Stimulated activated CD8-positive, alpha-beta memory T cell treated with anti-CD3 and anti-CD28 coated beads, Interleukin-15, amount 100 ng/mL, for 48 hours (primary cell): ENCODE measurements at regions not wholly inside any gene's neighbourhood (a gene's known extent, or its start where the extent isn't known, plus 50 kb on each side); places are given as distances from the start of the nearest gene placed in this dataset.

Experiments used
- DNase-seq, 2 donors: peaks; one replicate each; pipeline ENCODE4 v3.0.0-alpha.2; 2020; ENCODE audit warnings: low read depth in 2 of 2

- DNase-seq: no peak
Observed at GRCh38 chr1:38463074-38463473, 396.5 kb downstream of the RRAGC start.

GRCh38 chr1:38456531-38456876, 403.1 kb downstream of the RRAGC start:
- DNase-seq: no peak

DNA sequence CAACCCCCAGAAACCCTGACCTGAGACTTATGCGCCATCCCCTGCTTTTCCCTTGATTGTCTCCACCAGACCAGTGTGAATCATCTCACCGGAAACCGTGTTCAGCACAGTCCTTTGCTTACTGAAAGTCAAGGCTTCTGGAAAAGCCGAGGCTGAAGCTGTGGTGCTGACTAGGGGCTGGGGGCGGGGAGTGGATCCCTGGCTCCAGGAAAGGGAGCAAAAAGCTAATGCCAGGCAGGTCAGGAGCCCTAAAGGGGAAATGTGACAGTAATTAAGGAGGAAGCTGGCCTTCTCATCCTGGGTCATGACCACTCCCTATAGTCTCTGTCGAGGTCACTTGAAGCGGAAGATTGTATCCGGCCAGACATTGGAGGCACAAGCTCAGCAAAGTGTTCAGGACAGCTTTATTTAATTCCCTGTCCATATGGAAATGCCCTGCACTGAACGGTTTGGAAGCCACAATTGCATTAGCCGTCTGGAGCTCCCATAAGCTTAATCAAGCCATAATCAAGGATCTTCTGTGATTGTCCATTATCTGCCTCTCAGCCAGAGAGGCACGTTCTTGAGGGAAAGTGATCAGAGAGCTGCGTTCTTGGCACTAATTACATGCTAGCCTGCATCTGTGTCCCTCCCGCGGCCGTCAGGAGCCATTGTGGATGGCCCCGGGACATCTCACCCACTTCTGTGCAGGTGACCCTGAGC, 403.6 kb downstream of the RRAGC start:
- no peak for DNase-seq

DNA sequence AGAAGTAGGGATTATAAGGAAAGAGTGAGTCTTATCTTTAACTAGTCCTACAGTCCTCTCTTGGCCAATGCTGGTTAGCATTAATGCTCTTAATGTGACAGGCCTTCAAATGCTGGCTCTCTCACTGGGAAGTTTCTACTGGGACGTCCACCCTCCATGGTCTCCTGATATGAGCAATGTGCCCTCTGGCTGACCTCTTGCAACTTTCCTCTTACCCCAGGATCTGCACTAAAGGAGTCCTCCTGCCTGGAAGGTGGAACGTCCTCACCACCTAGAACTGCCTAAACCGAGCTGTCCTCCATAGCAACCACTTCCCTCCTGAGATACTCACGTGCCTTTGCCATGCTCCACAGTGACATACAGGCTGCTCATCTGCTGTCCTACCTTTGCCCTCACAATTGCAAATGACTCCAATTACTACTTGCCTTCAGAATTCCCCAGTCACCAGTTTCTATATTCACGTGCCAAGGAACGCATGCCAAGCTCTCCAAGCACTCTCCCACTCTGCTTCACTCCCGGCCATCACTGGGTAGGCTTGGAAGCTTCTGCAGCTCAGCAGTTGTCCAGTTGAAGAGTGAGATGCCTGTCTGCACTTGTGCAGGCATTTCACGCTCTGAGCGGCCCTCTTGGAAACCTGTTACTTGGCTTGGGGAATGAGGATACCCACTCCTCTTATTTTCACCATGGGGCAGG, 404.7 kb downstream of the RRAGC start:
- DNase-seq: no peak

DNA sequence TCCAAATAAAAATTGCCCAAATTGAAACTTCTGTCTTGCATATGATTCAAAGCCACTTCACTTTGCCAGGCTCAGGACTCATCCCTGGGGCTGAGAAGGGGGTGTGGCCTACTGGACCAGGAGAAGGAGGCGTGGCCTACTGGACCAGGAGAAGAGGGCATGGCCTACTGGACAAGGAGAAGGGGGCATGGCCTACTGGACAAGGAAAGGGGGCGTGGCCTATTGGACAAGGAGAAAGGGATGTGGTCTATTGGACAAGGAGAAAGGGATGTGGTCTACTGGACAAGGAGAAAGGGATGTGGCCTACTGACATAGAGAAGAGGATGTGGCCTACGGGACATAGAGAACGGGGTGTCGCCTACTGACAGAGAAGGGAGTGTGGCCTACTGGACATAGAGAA, 405.3 kb downstream of the RRAGC start:
- no peak for DNase-seq

- DNase-seq: no peak
Observed at GRCh38 chr1:38452246-38452645, 405.7 kb upstream of the POU3F1 start.

- no peak for DNase-seq
Observed at GRCh38 chr1:38451541-38451993, 405.0 kb upstream of the POU3F1 start.

GRCh38 chr1:38448893-38449292, 402.3 kb upstream of the POU3F1 start:
- DNase-seq: no peak

GRCh38 chr1:38446936-38447335, 400.3 kb upstream of the POU3F1 start:
- DNase-seq: no peak

GRCh38 chr1:38444770-38445442, 398.3 kb upstream of the POU3F1 start:
- no peak for DNase-seq

- no peak for DNase-seq
Observed at GRCh38 chr1:38444311-38444710, 397.7 kb upstream of the POU3F1 start.

DNA sequence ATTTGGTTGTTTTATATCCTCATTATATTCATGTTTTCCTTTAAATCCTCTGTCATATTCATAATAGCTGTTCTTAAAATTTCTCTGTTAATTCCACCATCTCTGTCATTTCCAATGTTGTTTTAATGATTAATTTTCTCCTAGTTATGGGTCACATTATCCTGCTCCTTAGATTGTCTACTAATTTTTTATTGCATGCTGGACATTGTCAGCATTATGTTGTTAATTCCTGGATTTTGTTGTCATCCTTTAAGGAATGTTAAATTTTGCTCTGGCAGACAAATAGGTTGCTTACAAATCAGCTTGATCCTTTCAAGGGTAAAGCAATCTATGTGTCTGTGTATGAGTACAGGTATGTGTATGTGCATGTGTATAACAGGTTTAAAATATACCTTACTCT, 393.8 kb upstream of the POU3F1 start:
- DNase-seq: no peak

- DNase-seq: no peak
Observed at GRCh38 chr1:38436749-38437148, 390.2 kb upstream of the POU3F1 start.

DNA sequence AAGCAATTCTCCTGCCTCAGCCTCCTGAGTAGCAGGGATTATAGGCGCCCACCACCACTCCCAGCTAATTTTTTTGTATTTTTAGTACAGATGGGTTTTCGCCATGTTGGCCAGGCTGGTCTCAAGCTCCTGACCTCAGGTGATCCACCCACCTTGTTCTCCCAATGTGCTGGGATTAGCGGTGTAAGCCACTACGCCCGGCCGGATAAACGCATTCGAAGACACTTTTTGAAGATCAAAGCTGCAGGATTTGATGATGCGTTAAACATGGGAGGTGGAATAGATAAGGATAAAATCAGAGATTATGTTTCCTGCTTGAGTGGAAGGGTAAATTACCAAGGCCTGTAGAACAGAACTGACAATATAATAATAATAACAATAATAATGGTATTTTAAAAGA, 389.4 kb upstream of the POU3F1 start:
- no peak for DNase-seq

DNA sequence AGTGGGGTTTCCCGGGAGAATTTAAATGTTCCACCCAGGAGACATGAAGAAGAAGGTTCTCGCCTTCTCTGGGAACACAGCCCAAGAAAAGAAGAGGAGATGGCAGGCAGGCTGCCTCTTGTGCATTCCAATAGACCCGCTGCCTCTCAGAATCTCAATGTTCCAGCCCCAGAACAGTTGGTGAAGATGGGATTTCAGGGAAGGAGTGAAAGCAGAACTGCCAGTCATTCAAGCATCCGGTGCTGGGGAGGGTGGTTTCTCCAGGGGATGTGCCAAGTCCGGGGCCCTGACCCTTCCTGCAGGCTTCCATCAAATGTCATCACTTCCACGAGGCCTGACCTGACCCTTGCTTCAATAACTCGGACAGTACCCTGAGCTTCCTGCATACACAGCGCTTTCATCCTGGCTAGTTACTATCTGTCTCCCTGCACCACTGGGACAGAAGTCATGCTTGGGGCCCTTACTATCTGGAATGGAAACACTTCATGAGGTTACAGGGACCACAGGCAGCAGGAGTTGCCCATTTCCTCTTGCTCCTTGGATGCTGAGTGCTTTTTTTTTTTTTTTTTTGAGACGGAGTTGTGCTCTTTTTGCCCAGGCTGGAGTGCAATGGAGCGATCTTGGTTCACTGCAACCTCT, 386.6 kb upstream of the POU3F1 start:
- no peak for DNase-seq

- DNase-seq: no peak
Observed at GRCh38 chr1:38431535-38432376, 385.2 kb upstream of the POU3F1 start.

GRCh38 chr1:38430949-38431348, 384.4 kb upstream of the POU3F1 start:
- DNase-seq: no peak

DNA sequence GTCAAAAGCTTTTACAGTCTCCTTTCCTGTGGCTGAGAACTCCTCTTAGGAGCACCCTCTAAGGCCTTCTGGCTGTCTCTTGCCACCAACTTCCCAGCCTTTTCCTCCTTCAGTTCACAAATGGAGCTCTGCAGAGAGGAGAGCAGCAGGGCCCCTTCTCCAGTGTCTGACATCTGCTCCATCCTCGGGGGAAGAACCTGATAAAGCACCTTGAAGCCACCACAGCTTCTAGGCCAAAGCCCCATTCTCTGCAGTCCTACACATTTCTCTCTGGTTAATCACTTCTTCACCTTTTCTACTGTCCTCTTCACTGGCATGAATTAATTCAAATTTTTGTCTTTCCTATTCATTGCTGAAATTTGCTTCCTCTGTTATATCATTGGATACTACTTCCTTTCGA, 378.1 kb upstream of the POU3F1 start:
- DNase-seq: no peak

GRCh38 chr1:38420666-38421065, 374.1 kb upstream of the POU3F1 start:
- DNase-seq: no peak

GRCh38 chr1:38418195-38419030, 371.8 kb upstream of the POU3F1 start:
- no peak for DNase-seq

DNA sequence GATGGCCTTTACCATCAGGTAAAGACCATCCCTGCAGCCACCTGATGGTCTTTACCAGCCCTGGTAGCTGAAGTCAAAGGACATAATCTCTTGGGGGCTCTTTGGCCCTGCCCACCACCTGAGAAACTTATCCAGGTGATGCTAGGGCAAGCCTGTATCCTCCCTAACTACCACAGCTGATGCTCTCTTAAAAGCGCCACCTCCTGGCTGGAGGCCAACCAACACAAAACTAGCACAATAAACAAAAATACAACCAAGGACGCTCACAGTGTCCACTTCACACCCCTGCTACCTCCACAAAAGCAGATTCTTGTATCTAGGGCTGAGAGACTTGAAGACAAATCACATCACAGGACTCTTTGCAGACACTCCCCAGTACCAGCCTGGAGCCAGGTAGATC, 357.1 kb upstream of the POU3F1 start:
- no peak for DNase-seq
